ENCODE measurements at regions not wholly inside any gene's neighbourhood (a gene's known extent, or its start where the extent isn't known, plus 50 kb on each side); places are given as distances from the start of the nearest gene placed in this dataset.

DNA sequence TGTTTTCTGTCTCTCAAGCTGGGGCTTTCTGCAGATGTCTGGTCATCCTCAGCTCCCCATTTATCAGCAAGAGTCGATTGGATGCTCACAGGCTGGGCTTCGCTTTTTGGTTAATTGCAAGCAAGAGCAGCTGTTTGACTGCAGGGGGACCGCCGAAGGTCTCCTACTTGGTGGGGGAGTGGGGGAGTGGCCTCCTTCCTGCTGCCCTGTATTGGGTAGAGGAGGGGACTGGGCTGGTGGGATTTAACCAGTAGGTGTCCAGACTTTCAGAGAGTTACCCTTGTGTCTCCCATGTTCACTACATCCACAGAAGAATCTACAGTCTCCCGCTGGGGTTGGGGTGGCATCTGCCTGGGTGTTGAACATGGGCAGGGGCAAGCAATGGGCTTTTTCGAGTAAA is 78.7 kb downstream of the PLXNA1 start:
- Mint-ChIP-seq H3K27ac (peak overlapping the region in 1 of 3 experiments; percentile 52; a peak in 2 of 7 replicates), H3K9me3 (peaks cover 7 to 8% of the 10 kb centered on the region in 2 experiments), H3K4me1 (peaks cover 9 to 11% of the 10 kb centered on the region in 2 experiments), H3K27me3 (ENCODE audit: low read depth) (peaks cover 10% of the 10 kb centered on the region), H3K36me3 (ENCODE audit: insufficient read depth in 1 of 3, low read depth in 3 of 3) (peaks cover 0 to 5% (median 5%) of the 10 kb centered on the region in 3 experiments; a peak in 3 of 7 replicates), H3K4me3 (no peak overlapping the region)
- no peak overlapping the region for H3K23ac ChIP-seq (ENCODE audit: insufficient read length, low read depth, low read length)
- no peak overlapping the region for H2BK5ac ChIP-seq (ENCODE audit: insufficient read length, low read length)
- H3K4ac ChIP-seq (ENCODE audit: low read depth, low read length) = no peak overlapping the region
- H3K27me3 ChIP-seq (ENCODE audit: insufficient read depth, low read length) = no peaks in the 10 kb centered on the region
- H2AK5ac ChIP-seq (ENCODE audit: insufficient read length, low read length) = no peak overlapping the region
- H4K8ac ChIP-seq (replicated peaks; ENCODE audit: insufficient read length, low read depth, low read length) = no peak overlapping the region
- no peak overlapping the region for H2BK12ac ChIP-seq (ENCODE audit: insufficient read length, low read depth, low read length)
- H3K56ac ChIP-seq (ENCODE audit: insufficient read length, low read depth, low read length) = no peak overlapping the region
- H3K79me2 ChIP-seq (ENCODE audit: insufficient read depth, low read length) = no peaks in the 10 kb centered on the region
- TF ChIP-seq, protein P1, sequence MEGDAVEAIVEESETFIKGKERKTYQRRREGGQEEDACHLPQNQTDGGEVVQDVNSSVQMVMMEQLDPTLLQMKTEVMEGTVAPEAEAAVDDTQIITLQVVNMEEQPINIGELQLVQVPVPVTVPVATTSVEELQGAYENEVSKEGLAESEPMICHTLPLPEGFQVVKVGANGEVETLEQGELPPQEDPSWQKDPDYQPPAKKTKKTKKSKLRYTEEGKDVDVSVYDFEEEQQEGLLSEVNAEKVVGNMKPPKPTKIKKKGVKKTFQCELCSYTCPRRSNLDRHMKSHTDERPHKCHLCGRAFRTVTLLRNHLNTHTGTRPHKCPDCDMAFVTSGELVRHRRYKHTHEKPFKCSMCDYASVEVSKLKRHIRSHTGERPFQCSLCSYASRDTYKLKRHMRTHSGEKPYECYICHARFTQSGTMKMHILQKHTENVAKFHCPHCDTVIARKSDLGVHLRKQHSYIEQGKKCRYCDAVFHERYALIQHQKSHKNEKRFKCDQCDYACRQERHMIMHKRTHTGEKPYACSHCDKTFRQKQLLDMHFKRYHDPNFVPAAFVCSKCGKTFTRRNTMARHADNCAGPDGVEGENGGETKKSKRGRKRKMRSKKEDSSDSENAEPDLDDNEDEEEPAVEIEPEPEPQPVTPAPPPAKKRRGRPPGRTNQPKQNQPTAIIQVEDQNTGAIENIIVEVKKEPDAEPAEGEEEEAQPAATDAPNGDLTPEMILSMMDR (conservative IDR thresholded peaks at IDR 0.05) = 0 out of 3 replicates have a peak, but pooled peaks have one; percentile 10
- no peak overlapping the region for H4K5ac ChIP-seq (ENCODE audit: insufficient read length, low read depth, low read length)
- no peaks in the 10 kb centered on the region for H3K4me1 ChIP-seq (ENCODE audit: insufficient read depth, low read length)
- no peak overlapping the region for H3T11ph ChIP-seq (ENCODE audit: low read length)
- H3K27ac ChIP-seq (ENCODE audit: insufficient read length, low read depth, low read length) = no peak overlapping the region
- no peak overlapping the region for H2BK15ac ChIP-seq (ENCODE audit: low read depth, low read length)
- H3K23me2 ChIP-seq (ENCODE audit: insufficient read length, low read depth, low read length, poor library complexity, severe bottlenecking) = no peaks in the 10 kb centered on the region
- no peak overlapping the region for H3K18ac ChIP-seq (ENCODE audit: insufficient read length, low read depth, low read length)
- H3K9me3 ChIP-seq (ENCODE audit: control insufficient read depth, low read depth, low read length) = peaks cover 3% of the 10 kb centered on the region
- no peak overlapping the region for H4K91ac ChIP-seq (ENCODE audit: insufficient read length, low read depth, low read length)
- no peak overlapping the region for H3K9ac ChIP-seq (ENCODE audit: extremely low read depth, insufficient read length, low read length)
- WGBS (ENCODE audit: extremely low coverage, insufficient read length, low lambda C conversion rate) = no CpG with 5 or more reads among the region's 6 CpGs
- no peak overlapping the region for H2BK120ac ChIP-seq (ENCODE audit: low read depth, low read length, poor library complexity, severe bottlenecking)
- no peak overlapping the region for H2AFZ ChIP-seq (ENCODE audit: low read length)
- no peaks in the 10 kb centered on the region for H4K20me1 ChIP-seq (ENCODE audit: control insufficient read depth, insufficient read depth, insufficient read length)
- H2BK20ac ChIP-seq (ENCODE audit: low read depth, low read length, poor library complexity, severe bottlenecking) = no peak overlapping the region
- no peak overlapping the region for H3K4me2 ChIP-seq (ENCODE audit: insufficient read depth, insufficient read length, low read length)
- H3K14ac ChIP-seq (ENCODE audit: insufficient read depth, low read length) = no peak overlapping the region
- H3K79me1 ChIP-seq (ENCODE audit: insufficient read depth, low read depth, low read length, poor library complexity, severe bottlenecking) = no peaks in the 10 kb centered on the region
- peak; percentile 62 for DNase-seq

Measured in H9 (cell line).